ENCODE measurements at regions not wholly inside any gene's neighbourhood (a gene's known extent, or its start where the extent isn't known, plus 50 kb on each side); places are given as distances from the start of the nearest gene placed in this dataset.

DNA sequence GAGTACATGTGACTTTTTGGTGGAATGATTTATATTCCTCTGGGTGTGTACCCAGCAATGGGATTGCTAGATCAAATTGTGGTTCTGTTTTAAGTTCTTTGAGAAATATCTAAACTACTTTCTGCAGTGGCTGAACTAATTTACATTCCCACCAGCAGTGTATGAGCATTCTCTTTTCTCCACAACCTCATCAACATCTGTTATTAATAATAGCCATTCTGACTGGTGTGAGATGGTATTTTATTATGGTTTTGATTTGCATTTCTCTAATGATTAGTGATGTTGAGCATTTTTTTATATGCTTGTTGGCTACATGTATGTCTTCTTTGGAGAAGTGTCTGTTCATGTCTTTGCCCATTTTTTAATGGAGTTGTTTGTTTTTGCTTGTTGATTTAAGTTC is 267.4 kb upstream of the NT5C1B start:
- DNase-seq, result no peak

GRCh38 chr2:18855027-18855426 is 265.7 kb upstream of the NT5C1B start:
- no peak for DNase-seq

- DNase-seq, result no peak
Observed at GRCh38 chr2:18849841-18850578, 260.6 kb upstream of the NT5C1B start.

DNA sequence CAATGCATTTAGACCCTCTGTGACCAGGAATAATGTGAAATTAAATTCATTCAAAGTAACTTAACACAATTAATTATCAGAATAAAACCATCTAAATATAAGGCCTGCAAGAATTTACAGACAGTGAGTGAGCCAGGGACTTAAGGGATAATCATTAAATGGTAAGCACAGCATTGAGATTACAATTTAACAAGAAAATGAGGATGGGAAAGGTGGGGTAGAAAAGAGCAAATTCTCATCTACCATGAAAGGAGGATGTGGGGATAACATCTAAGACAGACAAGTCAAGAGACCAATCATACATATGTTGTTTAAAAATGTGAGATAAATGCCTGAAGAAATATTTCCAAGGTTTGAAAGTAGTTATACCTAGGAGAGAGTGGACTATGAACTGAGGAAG is 259.3 kb upstream of the NT5C1B start:
- no peak for DNase-seq

GRCh38 chr2:18845854-18846445 is 256.6 kb upstream of the NT5C1B start:
- DNase-seq, result no peak

DNA sequence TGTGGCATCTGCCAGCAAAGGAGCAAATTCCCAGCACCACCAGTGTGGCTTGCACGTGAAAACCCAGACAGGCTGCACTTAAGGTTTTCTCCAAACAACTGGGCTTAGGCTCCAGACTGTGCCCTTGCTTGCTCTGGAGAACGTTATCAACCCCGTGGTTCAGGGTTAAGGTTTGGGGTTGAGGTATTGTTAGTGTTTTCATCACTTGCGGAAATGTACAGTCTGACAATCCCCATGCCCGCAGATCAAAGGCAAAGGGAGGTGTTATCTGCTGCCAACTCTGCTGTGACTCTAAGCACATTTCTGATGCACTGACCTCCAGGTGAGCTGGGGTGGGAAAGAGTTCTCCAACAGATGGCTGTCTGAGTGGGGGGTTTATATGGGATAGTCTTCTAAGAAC is 253.5 kb upstream of the NT5C1B start:
- no peak for DNase-seq

- DNase-seq, result no peak
Observed at GRCh38 chr2:18841248-18842150, 252.1 kb upstream of the NT5C1B start.

DNA sequence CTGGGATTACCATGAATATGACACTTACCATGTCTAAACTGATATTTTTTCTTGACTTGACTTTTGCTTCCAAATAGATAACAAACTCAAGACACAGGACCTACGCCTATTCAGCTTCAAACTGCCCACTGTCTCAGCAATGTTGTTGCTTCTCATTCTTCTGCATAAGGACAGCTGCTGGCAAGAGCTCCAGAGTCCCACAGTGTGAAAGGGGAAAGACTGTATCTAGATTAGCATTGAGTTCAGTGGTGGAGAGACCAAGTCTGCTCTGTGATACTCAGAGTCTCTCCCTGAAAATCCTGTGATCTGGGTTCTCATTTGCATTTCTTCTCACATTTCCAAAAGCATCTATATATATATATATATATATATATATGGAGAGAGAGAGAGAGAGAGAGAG is 247.9 kb upstream of the NT5C1B start:
- DNase-seq, result no peak

- DNase-seq, result no peak
Observed at GRCh38 chr2:18836436-18836835, 247.1 kb upstream of the NT5C1B start.

DNA sequence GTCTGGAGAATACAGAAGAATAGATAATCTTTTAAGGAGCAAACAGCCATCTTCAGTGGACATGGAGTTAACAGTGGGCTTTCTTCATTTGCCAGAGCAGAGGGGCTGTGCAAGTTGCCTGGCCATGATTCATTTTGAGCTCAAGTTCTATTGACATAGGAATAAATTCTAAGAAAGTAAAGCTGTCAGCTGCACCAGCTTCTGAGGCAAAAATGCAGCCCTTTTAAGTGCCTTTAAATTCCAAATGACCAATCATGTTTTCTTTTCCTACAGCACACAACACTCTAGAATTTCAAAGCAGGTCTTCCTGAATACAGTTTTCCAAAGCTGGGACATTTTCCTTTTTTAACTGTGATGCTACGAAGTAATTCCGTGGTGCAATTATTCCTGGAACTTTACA is 246.4 kb upstream of the NT5C1B start:
- DNase-seq, result no peak

DNA sequence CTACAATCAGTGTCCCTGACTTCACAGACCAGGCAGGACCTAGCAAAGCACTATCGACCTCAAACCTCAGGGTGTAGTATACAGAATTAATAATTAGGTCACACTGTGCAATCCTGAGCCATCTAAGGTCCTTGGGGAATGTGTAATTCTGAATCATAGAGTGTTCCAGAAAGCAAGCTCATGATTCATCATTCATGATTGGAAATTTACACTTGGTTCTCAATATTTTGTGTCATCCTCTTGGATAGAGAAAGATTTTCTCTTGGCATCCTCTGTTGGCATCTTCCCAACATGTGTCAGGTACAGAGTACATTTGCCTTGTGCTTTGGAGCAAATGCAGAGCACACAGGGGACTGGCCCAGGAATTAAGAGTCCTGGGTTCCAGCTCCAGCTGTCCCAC is 245.0 kb upstream of the NT5C1B start:
- DNase-seq, result no peak

GRCh38 chr2:18833941-18834340 is 244.6 kb upstream of the NT5C1B start:
- no peak for DNase-seq

DNA sequence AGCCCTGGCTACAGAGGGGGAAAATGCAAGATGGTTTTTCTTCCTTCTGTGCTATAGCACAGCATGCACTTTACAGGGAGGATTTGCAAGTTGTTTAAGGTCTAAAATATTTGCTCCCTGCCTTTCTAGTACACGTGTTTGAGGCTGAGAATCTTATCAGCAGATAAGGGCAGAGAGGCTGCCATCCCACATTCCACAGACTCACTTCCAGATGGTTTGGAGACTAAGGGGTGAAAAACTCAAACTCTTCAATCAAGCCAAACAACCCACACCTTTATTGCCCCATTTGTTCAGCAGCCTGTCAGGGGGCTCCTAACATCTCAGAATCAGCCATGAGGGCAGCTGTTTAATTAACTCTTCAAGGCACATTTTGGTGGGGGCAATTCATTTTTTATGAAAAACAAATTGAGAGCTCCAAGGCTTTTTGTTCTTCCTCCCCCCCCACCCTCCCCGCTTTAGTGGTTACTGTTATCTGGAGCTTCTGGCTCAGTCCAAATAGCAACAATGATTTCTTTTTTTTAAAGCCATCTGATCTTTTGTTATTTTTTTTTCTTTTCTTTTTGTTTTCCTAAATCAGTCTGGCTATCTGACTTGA is 242.6 kb upstream of the NT5C1B start:
- DNase-seq, result no peak

DNA sequence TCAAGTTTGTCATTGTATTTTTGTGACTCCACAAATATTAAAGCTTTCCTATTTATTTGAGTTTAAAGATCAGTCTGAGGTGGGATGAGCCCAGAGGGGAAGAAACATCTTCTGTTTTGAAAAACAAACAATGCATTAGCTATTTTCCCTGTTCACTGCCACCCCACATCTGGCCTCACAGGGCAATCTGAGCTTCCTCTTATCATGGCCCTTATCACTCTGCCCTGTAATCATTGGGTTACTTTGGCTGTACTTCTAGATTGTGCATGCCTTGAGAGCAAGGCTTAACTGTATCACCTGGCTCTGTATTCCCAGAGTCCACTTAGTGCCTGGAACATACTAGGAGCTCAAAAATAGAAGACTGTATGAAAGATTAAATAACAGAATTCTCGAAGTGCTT is 241.6 kb upstream of the NT5C1B start:
- DNase-seq, result no peak

DNA sequence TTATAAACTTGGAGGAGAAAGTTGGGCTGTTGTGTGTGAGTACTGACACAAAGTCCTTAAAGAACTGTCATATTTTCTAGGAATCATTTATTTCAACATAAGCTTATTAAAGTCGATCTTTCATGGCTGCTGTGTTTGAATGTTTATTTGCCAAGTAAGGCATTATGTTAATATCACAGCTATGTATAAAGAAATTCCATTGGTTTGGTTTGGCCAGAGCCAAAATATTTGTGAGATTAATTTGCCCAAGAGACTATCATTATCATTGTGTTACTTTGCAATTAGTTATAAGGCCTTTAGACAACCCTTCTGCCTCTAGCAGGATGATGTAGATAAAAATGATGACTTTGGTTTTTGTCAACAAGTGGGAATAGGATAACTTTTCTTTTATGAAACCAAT is 240.6 kb upstream of the NT5C1B start:
- DNase-seq, result no peak

- DNase-seq, result no peak
Observed at GRCh38 chr2:18829251-18829902, 240.0 kb upstream of the NT5C1B start.

DNA sequence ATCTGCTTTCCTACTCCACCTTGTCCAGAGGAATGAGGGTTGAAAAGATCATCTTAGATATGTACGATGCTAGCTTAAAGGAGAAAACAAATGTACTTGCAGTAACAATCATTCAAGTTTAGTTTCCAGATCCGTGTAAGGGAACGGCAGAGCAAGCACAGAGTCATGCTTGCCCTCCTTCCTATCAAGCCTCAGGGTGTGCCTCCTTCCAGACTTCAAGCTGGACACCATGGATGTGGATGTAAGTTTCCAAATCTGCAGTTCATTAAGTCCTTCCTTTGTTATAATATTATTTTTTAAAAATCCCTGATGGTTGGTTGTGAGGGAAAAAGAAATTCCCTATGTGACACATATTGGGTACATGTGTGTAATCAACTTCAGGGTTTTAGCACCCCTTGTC is 238.9 kb upstream of the NT5C1B start:
- DNase-seq, result no peak

DNA sequence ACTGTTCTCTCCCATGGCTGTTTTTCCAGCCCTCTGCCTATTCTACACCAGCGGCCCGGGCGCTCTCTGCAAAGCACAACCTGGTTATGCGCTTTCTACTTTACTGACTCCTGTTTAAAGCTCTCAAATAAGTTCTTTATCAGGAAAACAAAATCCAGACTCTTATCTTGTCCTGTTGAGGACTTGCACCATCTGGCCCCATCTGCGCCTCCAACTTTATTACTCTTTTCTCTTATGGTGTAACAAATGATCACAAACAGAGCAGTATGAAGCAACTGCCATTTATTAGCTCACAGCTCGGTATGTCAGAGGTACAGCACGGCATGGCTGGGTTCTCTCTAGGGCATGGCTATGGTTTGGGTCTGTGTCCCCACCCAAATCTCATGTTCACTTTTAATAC is 236.5 kb upstream of the NT5C1B start:
- DNase-seq, result no peak

GRCh38 chr2:18824915-18825314 is 235.5 kb upstream of the NT5C1B start:
- no peak for DNase-seq

GRCh38 chr2:18824325-18824790 is 235.0 kb upstream of the NT5C1B start:
- no peak for DNase-seq

DNA sequence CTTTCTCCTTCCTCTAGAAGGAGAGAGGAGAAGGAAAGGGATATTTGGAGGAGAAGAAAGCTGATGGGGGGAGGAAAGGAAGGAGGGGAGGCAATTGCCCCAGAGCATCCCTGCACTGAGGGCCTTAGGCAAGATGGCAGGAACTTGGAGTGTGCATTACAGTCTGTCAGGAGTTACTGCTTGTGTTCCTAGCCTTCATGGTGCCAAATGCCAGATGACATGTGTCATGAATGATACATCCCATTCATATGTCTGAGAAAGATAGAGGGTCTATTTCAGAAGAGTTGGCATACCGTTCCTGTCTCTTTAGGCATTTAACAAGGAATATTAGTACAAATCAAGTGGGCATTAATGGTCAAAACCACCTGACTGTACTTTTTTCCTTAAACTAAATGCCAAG is 232.1 kb upstream of the NT5C1B start:
- DNase-seq, result no peak

GRCh38 chr2:18820966-18821365 is 231.6 kb upstream of the NT5C1B start:
- DNase-seq, result no peak

- DNase-seq, result no peak
Observed at GRCh38 chr2:18819566-18819965, 230.2 kb upstream of the NT5C1B start.
